GM12873 (cell line): ENCODE measurements at regions not wholly inside any gene's neighbourhood (a gene's known extent, or its start where the extent isn't known, plus 50 kb on each side); places are given as distances from the start of the nearest gene placed in this dataset.

Experiments used
- TF ChIP-seq, protein P1 (sequence below): IDR thresholded peaks from 2 replicates; pipeline ENCODE4 v1.5.1; 2012; ENCODE audit warnings: low read depth, mild to moderate bottlenecking, moderate library complexity, low read length, control low read depth; ENCODE audit not compliant: insufficient read depth; ENCODE audit errors: missing control alignments

DNA sequence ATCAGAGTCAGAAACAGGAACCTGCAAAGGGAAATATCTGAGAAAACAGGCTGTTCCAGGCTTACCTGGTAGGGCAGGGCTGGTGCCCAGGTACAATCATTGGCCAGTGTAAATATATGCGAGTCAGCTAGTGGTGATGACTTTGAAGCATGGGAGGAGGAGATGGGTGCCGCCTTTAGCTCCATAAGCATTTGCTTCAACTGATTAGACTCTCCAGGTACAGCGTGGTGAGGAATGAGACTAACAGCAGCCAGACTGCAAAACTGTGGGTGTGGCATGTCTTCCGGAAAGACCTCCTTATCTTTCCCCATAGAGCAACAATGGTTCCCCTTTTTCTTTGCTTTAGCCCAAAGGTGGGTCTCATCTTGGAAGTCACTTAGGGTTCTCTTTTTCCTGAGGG, 137.2 kb downstream of the LRIG2 start:
- TF ChIP-seq, protein P1, sequence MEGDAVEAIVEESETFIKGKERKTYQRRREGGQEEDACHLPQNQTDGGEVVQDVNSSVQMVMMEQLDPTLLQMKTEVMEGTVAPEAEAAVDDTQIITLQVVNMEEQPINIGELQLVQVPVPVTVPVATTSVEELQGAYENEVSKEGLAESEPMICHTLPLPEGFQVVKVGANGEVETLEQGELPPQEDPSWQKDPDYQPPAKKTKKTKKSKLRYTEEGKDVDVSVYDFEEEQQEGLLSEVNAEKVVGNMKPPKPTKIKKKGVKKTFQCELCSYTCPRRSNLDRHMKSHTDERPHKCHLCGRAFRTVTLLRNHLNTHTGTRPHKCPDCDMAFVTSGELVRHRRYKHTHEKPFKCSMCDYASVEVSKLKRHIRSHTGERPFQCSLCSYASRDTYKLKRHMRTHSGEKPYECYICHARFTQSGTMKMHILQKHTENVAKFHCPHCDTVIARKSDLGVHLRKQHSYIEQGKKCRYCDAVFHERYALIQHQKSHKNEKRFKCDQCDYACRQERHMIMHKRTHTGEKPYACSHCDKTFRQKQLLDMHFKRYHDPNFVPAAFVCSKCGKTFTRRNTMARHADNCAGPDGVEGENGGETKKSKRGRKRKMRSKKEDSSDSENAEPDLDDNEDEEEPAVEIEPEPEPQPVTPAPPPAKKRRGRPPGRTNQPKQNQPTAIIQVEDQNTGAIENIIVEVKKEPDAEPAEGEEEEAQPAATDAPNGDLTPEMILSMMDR = no peak

DNA sequence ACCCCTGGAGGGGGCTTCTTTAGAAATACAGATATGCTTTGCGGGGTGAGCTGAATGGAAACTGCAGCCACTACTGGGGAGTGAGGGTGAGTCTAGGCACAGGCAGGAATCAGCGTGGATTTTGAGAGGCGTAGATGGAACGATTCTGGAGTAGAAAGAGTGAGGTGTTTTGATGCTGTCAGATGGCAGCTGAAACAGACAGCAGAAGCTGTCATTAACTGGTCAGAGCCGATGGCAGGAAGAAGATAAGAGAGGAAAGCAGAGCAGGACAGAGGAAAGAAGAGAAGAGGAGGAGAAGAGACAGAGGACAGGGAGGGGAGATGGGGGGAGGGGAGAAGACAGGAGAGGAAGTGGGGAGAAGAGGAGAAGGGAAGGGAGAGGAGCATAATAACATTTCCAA, 138.5 kb downstream of the LRIG2 start:
- TF ChIP-seq, protein P1 = no peak

DNA sequence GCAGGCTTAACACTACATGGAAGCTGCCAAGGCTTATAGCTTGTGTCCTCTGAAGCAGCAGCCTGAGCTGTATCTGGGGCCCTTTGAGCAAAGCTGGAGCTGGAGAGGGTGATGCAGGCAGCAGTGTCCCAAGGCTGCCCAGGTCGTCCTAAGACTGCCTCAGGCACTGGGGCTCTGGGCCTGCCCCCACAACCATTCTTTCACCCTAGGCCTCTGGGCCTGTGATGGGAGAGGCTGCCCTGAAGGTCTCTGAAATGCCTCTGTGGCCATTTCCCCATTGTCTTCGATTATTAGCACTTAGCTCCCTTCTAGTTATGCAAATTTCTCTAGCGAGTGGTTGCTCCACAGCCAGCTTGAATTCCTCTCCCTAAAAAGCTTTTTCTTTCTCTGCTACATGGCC, 142.0 kb downstream of the LRIG2 start:
- TF ChIP-seq, protein P1 = no peak

DNA sequence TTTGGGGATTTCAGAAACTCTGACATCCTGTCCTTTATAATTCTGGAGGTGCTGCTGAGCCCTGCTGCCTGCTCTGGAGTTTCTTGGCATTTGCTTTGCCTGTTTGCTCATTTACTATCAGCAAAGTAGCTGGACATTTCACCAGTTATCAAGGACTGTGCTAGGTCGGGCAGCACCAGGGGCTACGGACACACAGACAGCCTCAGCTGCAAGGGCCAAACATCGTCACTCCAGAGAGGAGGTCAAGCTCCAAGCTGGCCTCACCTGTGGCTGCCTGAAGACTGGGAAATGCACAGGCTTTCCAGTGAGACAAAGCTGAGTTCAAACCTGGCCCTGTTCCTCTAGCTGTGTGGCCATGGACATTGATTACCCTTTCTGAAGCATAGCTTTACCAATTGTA, 143.7 kb downstream of the LRIG2 start:
- TF ChIP-seq, protein P1 = no peak

DNA sequence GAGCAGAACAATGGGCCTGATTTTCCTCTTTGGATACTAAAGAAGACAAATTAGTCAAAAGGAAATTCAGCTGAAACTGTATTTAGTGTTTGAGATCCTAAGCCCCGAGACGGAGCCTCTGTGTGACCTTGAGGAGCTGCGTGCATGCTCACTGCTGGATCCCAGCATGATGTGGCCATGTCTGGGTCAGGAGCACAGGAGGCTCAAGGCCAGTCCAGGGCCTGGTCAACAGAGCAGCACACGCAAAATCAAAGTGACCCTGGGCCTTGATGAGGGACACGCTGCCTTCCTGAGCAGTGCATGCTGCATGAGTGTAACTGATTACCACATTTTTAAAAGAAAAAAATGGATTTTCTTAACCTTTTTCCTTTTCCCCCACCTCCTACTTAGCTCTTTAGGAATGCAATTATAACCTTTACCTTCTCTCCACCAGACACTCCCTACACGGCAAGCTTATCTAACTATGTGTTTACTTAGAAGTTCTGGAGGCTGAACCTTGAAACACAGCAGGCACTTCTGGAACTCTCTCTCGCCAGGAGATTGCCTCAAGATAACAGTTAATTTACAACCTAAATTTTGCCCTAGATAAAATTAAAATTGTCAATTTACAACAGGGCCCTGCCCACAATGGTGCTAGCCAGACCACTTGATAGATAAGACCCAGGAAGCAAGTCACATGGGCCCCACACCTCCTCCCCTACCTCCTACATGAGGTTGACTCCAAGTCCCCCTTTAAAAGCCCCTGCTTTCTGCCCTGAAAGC, 144.6 kb downstream of the LRIG2 start:
- TF ChIP-seq, protein P1 = no peak

DNA sequence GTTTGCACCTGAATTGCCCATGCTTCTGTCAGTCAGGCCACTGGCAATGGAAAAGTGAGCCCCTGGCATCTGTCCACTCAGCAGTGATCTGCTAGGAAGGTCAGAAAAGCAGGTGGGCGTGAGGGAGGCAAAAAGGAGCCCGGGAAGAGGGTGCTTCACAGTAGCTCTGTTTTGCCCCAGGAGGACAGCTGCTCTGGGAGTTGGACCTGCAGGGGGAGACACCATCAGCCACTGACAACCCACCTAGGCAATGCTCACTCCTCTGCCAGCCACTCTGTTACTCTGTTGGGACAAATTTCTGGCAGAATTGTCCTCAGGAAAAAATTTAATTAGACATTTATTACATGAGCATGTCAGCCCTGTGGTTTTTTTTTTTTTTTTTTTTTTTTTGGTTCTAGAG, 146.4 kb downstream of the LRIG2 start:
- TF ChIP-seq, protein P1 = peak; percentile 35

DNA sequence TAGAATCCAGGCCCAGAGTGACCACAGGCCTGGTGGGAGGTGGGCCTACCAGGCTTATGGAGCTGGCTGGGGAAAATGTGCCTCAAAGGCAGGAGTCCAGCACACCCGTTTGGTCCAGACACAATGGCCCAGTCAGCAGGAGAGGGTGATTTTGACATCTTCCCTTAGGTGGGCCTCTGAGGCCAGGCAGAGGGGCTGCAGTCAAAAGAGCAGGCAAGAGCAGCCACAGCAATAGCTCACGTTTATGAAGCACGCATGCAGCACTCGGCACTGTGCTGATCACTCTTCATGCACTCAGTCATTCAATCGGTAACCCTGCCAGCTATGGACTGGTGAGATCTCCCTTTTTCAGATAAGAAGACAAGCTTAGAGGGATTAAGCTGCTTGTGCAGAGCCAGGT, 146.8 kb downstream of the LRIG2 start:
- TF ChIP-seq, protein P1 = no peak
